ENCODE measurements at regions not wholly inside any gene's neighbourhood (a gene's known extent, or its start where the extent isn't known, plus 50 kb on each side); places are given as distances from the start of the nearest gene placed in this dataset.

GRCh38 chr10:114762811-114763210, 58.8 kb upstream of the FHIP2A start:
- DNase-seq (ENCODE audit: low read depth) = no peak
- in situ Hi-C loops (cut with HindIII; ENCODE audit: low pct_unique_long_range_greater_than_20kb, low sequenced_read_pairs) = no loop called here

- no peak for DNase-seq (ENCODE audit: low read depth)
- in situ Hi-C loops (cut with HindIII; ENCODE audit: low pct_unique_long_range_greater_than_20kb, low sequenced_read_pairs) = no loop called here
Observed at GRCh38 chr10:114764656-114765055, 56.9 kb upstream of the FHIP2A start.

- peak; percentile 23 for DNase-seq (ENCODE audit: low read depth)
- in situ Hi-C loops (cut with HindIII; ENCODE audit: low pct_unique_long_range_greater_than_20kb, low sequenced_read_pairs) = no loop called here
Observed at GRCh38 chr10:114766470-114766869, 55.1 kb upstream of the FHIP2A start.

GRCh38 chr10:114767101-114767985, 54.2 kb upstream of the FHIP2A start:
- in situ Hi-C loops (cut with HindIII; ENCODE audit: low pct_unique_long_range_greater_than_20kb, low sequenced_read_pairs) = no loop called here
- DNase-seq (ENCODE audit: low read depth) = peak; percentile 23

- no peak for DNase-seq (ENCODE audit: low read depth)
- in situ Hi-C loops (cut with HindIII; ENCODE audit: low pct_unique_long_range_greater_than_20kb, low sequenced_read_pairs) = no loop called here
Observed at GRCh38 chr10:114767986-114768821, 53.4 kb upstream of the FHIP2A start.

GRCh38 chr10:114770009-114770408, 51.6 kb upstream of the FHIP2A start:
- in situ Hi-C loops (cut with HindIII; ENCODE audit: low pct_unique_long_range_greater_than_20kb, low sequenced_read_pairs) = no loop called here
- no peak for DNase-seq (ENCODE audit: low read depth)

GRCh38 chr10:114771157-114771556, 50.4 kb upstream of the FHIP2A start:
- in situ Hi-C loops (cut with HindIII; ENCODE audit: low pct_unique_long_range_greater_than_20kb, low sequenced_read_pairs) = no loop called here
- no peak for DNase-seq (ENCODE audit: low read depth)

GRCh38 chr10:114771749-114772148, 49.8 kb upstream of the FHIP2A start:
- in situ Hi-C loops (cut with HindIII; ENCODE audit: low pct_unique_long_range_greater_than_20kb, low sequenced_read_pairs) = no loop called here
- DNase-seq (ENCODE audit: low read depth) = no peak

Measured in Caki2 (cell line).